HG03159 (cell line): ENCODE measurements at regions not wholly inside any gene's neighbourhood (a gene's known extent, or its start where the extent isn't known, plus 50 kb on each side); places are given as distances from the start of the nearest gene placed in this dataset.

Source experiments
- ATAC-seq: cut with Tn5 transposase; IDR thresholded peaks from one replicate; pipeline ENCODE4 v1.9.1; 2021; ENCODE audit warnings: mild to moderate bottlenecking, moderate library complexity; ENCODE audit not compliant: unreplicated experiment

GRCh38 chr18:60656553-60656952 lies 284.0 kb upstream of the MC4R start:
- no peak for ATAC-seq

DNA sequence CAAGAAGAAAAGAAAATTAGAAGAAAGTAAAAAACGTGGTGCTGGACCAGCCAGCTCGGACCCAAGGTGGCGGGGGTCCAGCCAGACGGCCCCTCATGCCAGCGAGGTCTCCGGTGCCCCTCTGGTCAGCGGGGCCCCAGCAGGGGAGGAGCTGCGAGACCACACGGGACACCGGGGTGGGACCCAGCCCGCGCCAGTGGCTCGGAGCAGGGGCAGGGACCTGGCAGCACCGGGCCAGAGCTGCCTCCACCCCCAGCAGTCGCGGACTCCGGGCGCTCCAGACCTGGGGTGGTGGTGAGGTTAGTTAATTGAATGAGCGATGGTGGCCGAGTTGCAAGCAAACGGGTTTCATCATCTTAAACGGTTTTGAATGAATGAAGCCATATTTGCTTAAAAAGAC lies 289.9 kb upstream of the MC4R start:
- ATAC-seq: no peak

- ATAC-seq: no peak
Observed at GRCh38 chr18:60663060-60663989, 290.8 kb upstream of the MC4R start.

DNA sequence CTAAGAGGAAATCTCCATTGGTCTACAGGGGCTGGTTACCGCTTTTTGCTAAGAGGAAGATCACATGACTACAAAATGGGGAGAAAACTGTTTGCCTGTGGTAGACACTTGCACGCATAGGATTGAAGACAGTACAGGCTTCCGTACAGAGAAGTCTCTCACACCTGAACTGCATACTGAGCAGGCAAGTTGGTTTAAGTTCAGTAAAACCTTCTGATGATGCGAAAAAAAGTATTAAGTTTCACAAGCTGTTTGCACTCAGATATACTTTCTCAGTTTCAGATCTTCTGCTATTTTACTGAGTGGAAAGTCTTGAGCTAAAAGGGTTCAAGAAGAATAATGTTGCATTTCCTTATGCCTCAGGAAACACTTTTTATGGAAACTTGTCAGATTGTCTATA lies 292.2 kb upstream of the MC4R start:
- ATAC-seq: no peak

GRCh38 chr18:60667016-60667415 lies 294.4 kb upstream of the MC4R start:
- no peak for ATAC-seq

DNA sequence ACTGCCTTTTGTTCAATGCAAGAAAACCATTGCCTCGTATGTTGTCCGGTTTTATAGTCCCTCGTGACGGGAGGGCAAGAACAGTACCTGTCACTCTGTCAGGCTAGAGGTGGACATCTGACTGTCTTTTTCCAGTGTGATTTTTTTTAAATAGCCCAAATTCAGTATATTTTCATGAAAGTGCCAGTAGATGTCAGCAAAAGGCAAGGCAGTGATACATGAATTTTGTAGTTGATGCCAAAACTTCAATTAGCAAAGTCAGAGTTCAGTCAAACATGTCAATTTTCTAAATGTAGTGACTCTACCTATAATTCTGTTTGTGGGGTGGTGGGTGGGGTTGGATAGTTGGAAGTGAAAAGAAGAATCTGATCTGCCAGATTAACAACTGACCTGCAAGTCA lies 296.0 kb upstream of the MC4R start:
- ATAC-seq: no peak

DNA sequence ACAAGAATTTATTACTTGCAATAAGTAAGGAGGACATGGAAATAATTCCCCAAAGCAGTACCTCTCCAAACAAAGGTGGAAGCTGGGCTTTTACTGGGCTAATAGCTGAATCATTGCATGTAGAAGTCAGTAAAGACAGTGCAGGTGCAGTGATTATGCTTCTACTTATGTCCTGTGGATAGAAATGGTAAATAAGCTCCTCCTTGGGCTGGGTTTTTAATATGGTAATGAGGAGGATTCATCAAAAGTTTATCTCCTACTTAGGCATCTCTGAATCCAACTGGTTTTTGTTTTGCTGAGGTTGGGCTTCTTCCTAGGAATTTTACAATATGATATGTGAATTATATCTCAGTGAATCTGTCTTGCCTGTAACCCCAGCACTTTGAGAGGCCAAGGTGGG lies 297.4 kb upstream of the MC4R start:
- no peak for ATAC-seq

GRCh38 chr18:60671021-60671420 lies 298.4 kb upstream of the MC4R start:
- no peak for ATAC-seq

- ATAC-seq: no peak
Observed at GRCh38 chr18:60675126-60675525, 302.6 kb upstream of the MC4R start.

DNA sequence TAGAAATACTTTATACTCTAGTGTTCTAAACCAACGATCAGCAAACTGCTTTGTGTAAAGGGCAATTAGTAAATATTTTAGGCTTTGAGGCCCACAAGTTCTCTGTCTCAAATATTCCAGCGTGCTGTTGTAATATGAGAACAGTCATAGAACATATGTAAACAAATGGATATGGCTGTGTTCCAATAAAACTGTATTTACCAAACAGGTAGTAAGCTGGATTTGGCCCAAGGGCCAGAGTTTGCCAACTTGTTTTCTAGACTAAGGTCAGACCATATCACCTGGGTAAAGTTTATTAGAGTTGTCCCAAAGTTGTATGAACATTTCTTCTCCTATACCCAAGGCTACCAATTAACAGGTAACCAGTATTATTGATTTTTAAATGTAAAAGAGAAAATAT lies 303.2 kb upstream of the MC4R start:
- no peak for ATAC-seq

DNA sequence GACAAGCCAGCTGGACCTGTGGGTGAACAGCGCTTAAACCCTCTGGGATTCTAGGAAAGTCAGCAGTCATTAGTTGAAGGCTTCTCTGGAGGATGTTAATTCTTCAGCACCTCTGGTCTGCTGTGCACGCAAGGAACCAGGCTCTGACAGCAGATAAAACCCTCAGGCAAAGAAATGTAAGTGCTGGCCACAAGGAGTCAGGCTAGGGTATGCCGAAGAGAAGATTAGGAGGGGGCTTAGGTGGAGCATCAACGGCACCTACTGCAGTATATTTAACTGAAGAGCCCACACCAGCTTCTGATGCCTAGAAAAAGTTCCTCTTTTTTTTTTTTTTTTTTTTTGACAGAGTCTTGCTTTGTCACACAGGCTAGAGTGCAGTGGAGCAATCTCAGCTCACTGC lies 304.2 kb upstream of the MC4R start:
- no peak for ATAC-seq

DNA sequence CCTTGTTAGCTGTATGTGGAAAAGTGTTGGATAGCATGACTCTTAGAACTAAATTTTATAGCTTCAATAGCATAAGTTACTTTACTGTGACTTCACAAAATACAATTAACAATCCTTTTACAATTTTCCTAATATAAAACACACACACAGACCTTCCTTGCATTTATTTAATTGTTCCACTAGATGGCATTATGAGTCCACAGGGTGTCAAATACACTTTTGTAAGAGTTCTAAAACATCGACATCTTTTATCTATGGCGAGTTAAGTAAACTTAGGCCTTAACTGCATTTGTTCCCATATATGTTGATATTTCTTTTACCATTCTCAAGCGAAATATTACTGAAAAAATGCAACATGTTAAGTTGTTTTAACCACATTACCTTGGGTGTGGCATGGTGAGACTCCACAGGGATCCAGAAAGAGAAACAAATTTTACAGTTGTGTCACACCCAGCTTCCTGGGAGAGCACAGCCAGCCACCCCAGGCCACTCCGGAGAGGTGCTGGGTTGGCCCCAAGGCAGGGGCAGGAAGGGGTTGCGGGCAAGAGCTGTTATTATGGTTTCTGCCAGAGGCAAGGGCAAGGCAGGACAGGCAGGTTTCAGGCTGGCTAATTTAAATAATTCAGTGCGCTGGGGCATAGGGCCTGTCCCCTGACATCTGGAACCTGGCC lies 312.4 kb upstream of the MC4R start:
- ATAC-seq: peak; percentile 52

- no peak for ATAC-seq
Observed at GRCh38 chr18:60686142-60686541, 313.6 kb upstream of the MC4R start.

DNA sequence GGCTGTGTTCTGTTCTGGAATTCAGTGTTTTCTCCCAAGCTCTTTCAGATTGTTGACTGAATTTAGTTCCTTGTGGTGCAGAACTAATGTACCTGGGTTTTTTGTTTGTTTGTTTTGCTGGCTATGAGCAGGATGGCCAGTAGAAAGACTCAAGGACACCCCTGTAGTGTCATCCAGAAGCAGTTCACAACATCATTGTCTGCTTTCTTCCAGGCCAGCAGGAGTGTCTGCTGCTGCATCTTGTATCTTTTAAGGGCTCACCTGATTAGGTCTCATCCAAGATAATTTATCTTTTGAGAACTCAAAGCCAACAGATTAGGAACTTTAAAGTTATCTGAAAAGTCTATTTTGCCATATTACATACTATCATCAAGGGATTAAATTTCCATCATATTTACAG lies 318.5 kb upstream of the MC4R start:
- ATAC-seq: no peak

DNA sequence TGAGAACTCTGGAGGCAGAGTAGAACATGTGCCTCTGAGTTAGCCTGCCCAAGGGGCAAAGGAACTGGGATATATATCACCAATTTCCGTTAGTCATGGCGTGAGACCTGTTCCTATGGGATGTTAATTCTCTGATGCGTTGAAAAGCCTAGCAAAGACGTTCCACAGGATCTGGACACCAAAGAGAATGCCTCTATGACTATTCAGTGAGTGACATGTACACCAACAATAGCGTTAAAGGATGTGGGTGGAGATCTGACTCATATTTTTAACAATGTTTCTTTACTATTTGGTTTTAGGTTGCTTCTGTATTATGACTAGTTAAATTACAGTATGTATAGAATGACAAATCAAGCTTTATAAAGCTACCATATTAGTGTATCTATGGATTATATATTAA lies 320.9 kb upstream of the MC4R start:
- ATAC-seq: no peak

DNA sequence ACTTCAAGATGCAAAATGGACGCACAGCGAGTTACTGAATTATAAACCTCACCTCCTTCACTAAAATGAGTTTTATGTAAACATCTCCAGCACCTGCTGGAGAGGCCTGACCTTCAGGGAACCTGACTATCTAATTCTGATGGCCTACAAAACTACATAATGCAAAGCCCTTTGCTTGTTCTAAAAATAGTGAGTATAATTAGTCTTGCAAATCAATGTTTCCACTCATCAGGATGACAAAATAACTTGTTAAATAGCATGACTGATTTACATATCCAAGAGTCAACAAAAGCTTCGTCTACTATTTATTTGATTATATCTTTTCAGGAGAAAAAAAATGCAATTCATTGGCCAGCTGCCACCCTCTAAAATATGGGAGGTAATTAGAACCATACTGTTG lies 326.3 kb upstream of the MC4R start:
- ATAC-seq: no peak

- no peak for ATAC-seq
Observed at GRCh38 chr18:60722742-60723141, 350.2 kb upstream of the MC4R start.

- no peak for ATAC-seq
Observed at GRCh38 chr18:60732143-60732542, 359.6 kb upstream of the MC4R start.

GRCh38 chr18:60739212-60739611 lies 366.6 kb upstream of the MC4R start:
- no peak for ATAC-seq

- no peak for ATAC-seq
Observed at GRCh38 chr18:60740313-60740712, 367.7 kb upstream of the MC4R start.

GRCh38 chr18:60746491-60746890 lies 373.9 kb upstream of the MC4R start:
- no peak for ATAC-seq

DNA sequence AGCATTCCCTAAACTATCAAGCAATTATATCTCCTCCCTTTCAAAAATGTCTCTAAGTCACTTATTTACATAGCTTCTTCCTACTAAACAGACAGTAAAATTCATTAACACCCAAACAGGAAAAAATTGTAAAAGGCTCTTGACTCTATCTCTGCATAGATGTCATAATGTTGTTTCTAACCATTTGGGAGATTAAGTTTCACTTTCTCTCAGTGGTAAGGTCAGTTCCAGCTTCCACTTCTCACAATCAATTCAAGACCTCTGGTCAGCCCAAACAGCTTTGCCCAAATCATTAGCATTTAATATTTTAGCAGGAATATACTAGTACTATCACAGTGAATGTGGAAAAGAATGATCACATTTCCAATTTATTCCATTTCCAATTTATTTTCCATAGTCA lies 374.3 kb upstream of the MC4R start:
- no peak for ATAC-seq
